CD14-positive monocyte (primary cell): ENCODE measurements at regions not wholly inside any gene's neighbourhood (a gene's known extent, or its start where the extent isn't known, plus 50 kb on each side); places are given as distances from the start of the nearest gene placed in this dataset.

ENCODE experiments used
- DNase-seq, 3 donors: peaks; one replicate each; pipeline ENCODE4 v3.0.0-alpha.2; 2011 to 2022
- H2AFZ ChIP-seq: 2 replicates; pipeline ENCODE4 v1.6.0; 2012; ENCODE audit warnings: mild to moderate bottlenecking, low read depth, low read length, inconsistent platforms; ENCODE audit not compliant: insufficient read depth, poor library complexity, severe bottlenecking
- H3K27ac ChIP-seq, 2 donors: 1 replicate in 1 of 2; 2 replicates in 1 of 2; pipeline ENCODE4 v1.5.1; 2012 to 2013; ENCODE audit warnings: low read length in 2 of 2, control low read depth in 1 of 2, inconsistent platforms in 1 of 2, low read depth in 1 of 2, mild to moderate bottlenecking in 1 of 2
- H3K27me3 ChIP-seq, 2 donors: one replicate each; pipeline versions ENCODE4 v1.6.0 to v1.6.1; 2011 to 2013; ENCODE audit warnings: low read length in 2 of 2; ENCODE audit not compliant: control insufficient read depth in 2 of 2, insufficient read depth in 2 of 2
- H3K36me3 ChIP-seq, 2 donors: replicated peaks in 1 of 2; 1 replicate in 1 of 2; 2 replicates in 1 of 2; pipeline versions ENCODE4 v1.5.1 to v1.6.1; 2012 to 2013; ENCODE audit warnings: low read length in 2 of 2, control low read depth in 1 of 2, inconsistent platforms in 1 of 2, mild to moderate bottlenecking in 1 of 2; ENCODE audit not compliant: insufficient read depth in 2 of 2, control insufficient read depth in 1 of 2
- H3K4me1 ChIP-seq, 2 donors: 1 replicate in 1 of 2; 2 replicates in 1 of 2; pipeline versions ENCODE4 v1.5.1 to v1.6.1; 2012 to 2013; ENCODE audit warnings: low read length in 2 of 2, control low read depth in 1 of 2, inconsistent platforms in 1 of 2, mild to moderate bottlenecking in 1 of 2, moderate library complexity in 1 of 2; ENCODE audit not compliant: insufficient read depth in 2 of 2, control insufficient read depth in 1 of 2
- H3K4me2 ChIP-seq: replicated peaks from 2 replicates; pipeline ENCODE3; 2012; ENCODE audit warnings: low read length, moderate library complexity, mild to moderate bottlenecking; ENCODE audit not compliant: poor library complexity, severe bottlenecking; ENCODE audit errors: extremely low read depth
- H3K4me3 ChIP-seq, 3 experiments: fragments of 200-600 bp in 1 of 3; sonication (generic) in 1 of 3; replicated peaks in 1 of 3; 1 replicate in 2 of 3; 2 replicates in 1 of 3; pipeline ENCODE4 v1.5.1; 2011 to 2013; ENCODE audit warnings: low read length in 3 of 3, mild to moderate bottlenecking in 3 of 3, control low read depth in 2 of 3, low read depth in 2 of 3, inconsistent platforms in 1 of 3, moderate library complexity in 1 of 3
- H3K79me2 ChIP-seq: 2 replicates; pipeline ENCODE4 v1.6.0; 2012; ENCODE audit warnings: mild to moderate bottlenecking, control low read depth, inconsistent platforms, low read length, moderate library complexity; ENCODE audit not compliant: insufficient read depth
- H3K9ac ChIP-seq: 2 replicates; pipeline ENCODE4 v1.6.0; 2017; ENCODE audit warnings: low read length, mild to moderate bottlenecking; ENCODE audit not compliant: insufficient read depth, poor library complexity, severe bottlenecking
- H3K9me3 ChIP-seq, 2 donors: replicated peaks in 1 of 2; 1 replicate in 1 of 2; 2 replicates in 1 of 2; pipeline versions ENCODE4 v1.5.1 to v1.6.1; 2012 to 2013; ENCODE audit warnings: low read length in 2 of 2, control low read depth in 1 of 2; ENCODE audit not compliant: control insufficient read depth in 1 of 2, insufficient read depth in 1 of 2
- H4K20me1 ChIP-seq: 2 replicates; pipeline ENCODE4 v1.6.0; 2012; ENCODE audit warnings: mild to moderate bottlenecking, low read length, control low read depth, moderate library complexity; ENCODE audit not compliant: insufficient read depth
- H3K27ac Mint-ChIP-seq, 7 donors: one replicate each; pipeline ENCODE4 v1.8.0; 2020; ENCODE audit warnings: mild to moderate bottlenecking in 7 of 7, mixed read lengths in 7 of 7, moderate library complexity in 6 of 7, inconsistent platforms in 2 of 7
- H3K27me3 Mint-ChIP-seq, 3 donors: one replicate each; pipeline ENCODE4 v1.8.0; 2021 to 2022; ENCODE audit warnings: low read depth in 3 of 3, mild to moderate bottlenecking in 3 of 3, mixed read lengths in 3 of 3, moderate library complexity in 3 of 3, inconsistent platforms in 1 of 3
- H3K36me3 Mint-ChIP-seq, 2 donors: one replicate each; pipeline ENCODE4 v1.8.0; 2020; ENCODE audit warnings: mixed read lengths in 2 of 2, inconsistent platforms in 1 of 2, mild to moderate bottlenecking in 1 of 2
- H3K4me1 Mint-ChIP-seq: one replicate; pipeline ENCODE4 v1.8.0; 2020; ENCODE audit warnings: mild to moderate bottlenecking, mixed read lengths
- H3K4me3 Mint-ChIP-seq, 2 donors: one replicate each; pipeline ENCODE4 v1.8.0; 2020; ENCODE audit warnings: mild to moderate bottlenecking in 2 of 2, mixed read lengths in 2 of 2, moderate library complexity in 1 of 2
- H3K9me3 Mint-ChIP-seq, 7 donors: one replicate each; pipeline ENCODE4 v1.8.0; 2020 to 2022; ENCODE audit warnings: mixed read lengths in 7 of 7, mild to moderate bottlenecking in 6 of 7, moderate library complexity in 6 of 7, inconsistent platforms in 2 of 7
- CTCF ChIP-seq: fragments of 200-600 bp; IDR thresholded peaks from one replicate; pipeline ENCODE4 v1.8.0; 2022; ENCODE audit warnings: antibody characterized with exemption, mild to moderate bottlenecking
- WGBS: methylation state at CpG from one replicate; pipeline ENCODE4 v1.1.5; 2013; ENCODE audit warnings: missing lambda C conversion rate; ENCODE audit not compliant: insufficient coverage; 5-methylcytosine and 5-hydroxymethylcytosine counted together
- intact Hi-C, 2 donors: fragments of 100-400 bp; cut with micrococcal nuclease; formaldehyde crosslinking; loops; one replicate each; pipeline versions ENCODE4 v1.15.0 to v1.15.1; 2023

- H3K27me3 Mint-ChIP-seq, result peaks cover 0 to 4% (median 3%) of the 10 kb centered on the region in 3 donors
- Histone ChIP-seq H3K27ac (no peak overlapping the region), H3K27me3 (no peaks in the 10 kb centered on the region), H3K4me1 (no peaks in the 10 kb centered on the region), H3K79me2 (no peaks in the 10 kb centered on the region), H2AFZ (no peak overlapping the region), H3K36me3 (no peaks in the 10 kb centered on the region), H3K4me3 (no peak overlapping the region), H3K9ac (no peak overlapping the region), H3K9me3 (no peaks in the 10 kb centered on the region), H4K20me1 (no peaks in the 10 kb centered on the region), H3K4me2 (no peak overlapping the region)
- no peaks in the 10 kb centered on the region for H3K4me1 Mint-ChIP-seq
- H3K27ac Mint-ChIP-seq, result no peak overlapping the region
- TF ChIP-seq CTCF, result no peak
- H3K36me3 Mint-ChIP-seq, result no peaks in the 10 kb centered on the region
- peaks cover 0 to 5% (median 0%) of the 10 kb centered on the region in 7 donors for H3K9me3 Mint-ChIP-seq
- WGBS, result no CpG with 5 or more reads among the region's 1 CpG
- DNase-seq, result no peak
- intact Hi-C loops, result no loop called here
- H3K4me3 Mint-ChIP-seq, result no peak overlapping the region
Measured at GRCh38 chr15:35686347-35686746, 140.4 kb upstream of the DPH6 start.

DNA sequence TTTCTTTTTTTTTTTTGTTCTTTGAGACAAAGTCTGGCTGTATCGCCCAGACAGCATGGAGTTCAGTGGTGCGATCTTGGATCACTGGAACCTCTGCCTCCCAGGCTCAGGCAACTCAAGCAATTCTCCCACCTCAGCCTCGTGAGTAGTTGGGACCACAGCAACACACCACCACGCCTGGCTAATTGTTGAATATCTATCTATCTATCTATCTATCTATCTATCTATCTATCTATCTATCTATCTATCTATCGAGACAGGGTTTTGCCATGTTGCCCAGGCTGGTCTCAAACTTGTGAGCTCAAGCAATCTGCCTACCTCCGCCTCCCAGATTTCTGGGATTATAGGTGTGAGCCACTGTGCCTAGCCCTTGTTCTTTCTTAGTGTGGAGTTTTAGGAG is 143.3 kb upstream of the DPH6 start:
- Histone ChIP-seq H3K9me3 (no peaks in the 10 kb centered on the region), H3K36me3 (no peaks in the 10 kb centered on the region), H3K4me3 (no peak overlapping the region), H3K79me2 (no peaks in the 10 kb centered on the region), H3K4me1 (no peaks in the 10 kb centered on the region), H4K20me1 (no peaks in the 10 kb centered on the region), H3K27me3 (no peaks in the 10 kb centered on the region), H2AFZ (no peak overlapping the region), H3K27ac (no peak overlapping the region), H3K4me2 (no peak overlapping the region), H3K9ac (no peak overlapping the region)
- Mint-ChIP-seq H3K4me3 (no peak overlapping the region), H3K4me1 (no peaks in the 10 kb centered on the region), H3K27me3 (peaks cover 0 to 4% (median 3%) of the 10 kb centered on the region in 3 donors), H3K36me3 (no peaks in the 10 kb centered on the region), H3K27ac (no peak overlapping the region), H3K9me3 (peaks cover 0 to 5% (median 0%) of the 10 kb centered on the region in 7 donors)
- TF ChIP-seq CTCF, result no peak
- intact Hi-C loops, result no loop called here
- DNase-seq, result no peak
- 67% methylated on average over 1 of the region's 6 CpGs for WGBS
